ENCODE measurements at regions not wholly inside any gene's neighbourhood (a gene's known extent, or its start where the extent isn't known, plus 50 kb on each side); places are given as distances from the start of the nearest gene placed in this dataset.
"Not testable (repeated sequence)": the region's sequence is repeated elsewhere in the genome, so short reads cannot be mapped to it uniquely, and the experiment has no call there.

- no peak for DNase-seq (ENCODE audit: low read depth)
These were observed 94.9 kb upstream of the COL5A1 start for GRCh38 chr9:134546746-134547145.

- DNase-seq (ENCODE audit: low read depth) = no peak
These were observed 94.2 kb upstream of the COL5A1 start for GRCh38 chr9:134547161-134548100.

DNA sequence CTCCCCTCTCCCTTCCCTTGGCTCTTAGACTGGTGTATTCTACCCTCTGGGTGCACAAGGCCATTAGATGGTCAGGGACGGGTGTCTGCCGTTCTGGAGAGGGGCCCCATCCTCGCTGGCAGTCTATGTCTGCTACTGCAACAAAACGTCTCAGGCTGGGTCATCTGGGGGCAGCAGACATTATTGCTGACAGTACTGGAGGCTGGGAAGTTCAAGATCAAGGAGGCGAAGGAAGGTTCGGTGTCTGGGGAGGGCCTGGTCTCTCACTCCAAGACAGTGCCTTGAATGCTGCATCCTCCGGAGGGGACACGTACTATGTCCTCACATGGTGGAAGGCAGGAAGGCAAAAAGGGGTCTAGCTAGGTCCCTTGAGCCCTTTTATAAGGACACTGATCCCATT lies 93.4 kb upstream of the COL5A1 start:
- DNase-seq (ENCODE audit: low read depth) = no peak

DNA sequence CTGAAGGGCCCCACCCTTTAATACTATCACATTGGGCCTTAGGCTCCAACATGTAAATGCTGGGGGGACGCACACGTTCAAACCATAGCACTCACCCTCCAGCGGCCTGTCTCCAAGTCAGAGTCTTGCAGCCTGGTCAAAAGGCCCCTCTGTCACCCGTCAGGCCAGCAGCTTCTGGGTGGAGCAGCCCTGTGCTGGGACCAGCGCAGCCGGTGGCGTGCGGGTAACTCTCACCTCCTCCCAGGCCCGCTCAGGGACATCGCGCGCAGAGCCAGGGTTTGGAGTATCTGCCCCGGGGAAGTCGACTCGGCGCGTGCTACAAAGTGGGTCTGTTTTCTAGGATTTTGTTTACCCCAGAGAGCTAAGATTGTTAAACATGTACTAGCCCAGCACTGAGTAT lies 93.0 kb upstream of the COL5A1 start:
- no peak for DNase-seq (ENCODE audit: low read depth)

DNA sequence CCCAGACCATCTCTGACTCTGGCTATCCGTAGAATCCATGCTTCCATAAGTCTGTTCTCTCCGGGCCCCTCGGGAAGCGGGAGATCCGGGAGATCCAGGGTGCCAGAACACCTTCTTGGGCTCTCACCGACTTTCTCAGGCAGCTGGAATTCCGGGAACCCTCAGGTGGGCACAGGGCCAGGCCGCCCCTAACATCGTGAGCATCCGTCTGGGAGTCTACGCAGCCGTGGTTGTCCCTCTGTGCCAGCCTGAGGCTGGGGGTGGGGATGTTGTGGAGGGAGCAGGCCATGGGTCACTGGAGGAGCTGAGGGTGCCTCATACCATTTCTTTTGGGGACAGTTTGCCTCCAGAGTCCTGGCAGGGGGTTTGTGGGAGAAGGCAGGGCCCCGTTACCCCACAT lies 92.3 kb upstream of the COL5A1 start:
- no peak for DNase-seq (ENCODE audit: low read depth)

GRCh38 chr9:134550081-134550480 lies 91.5 kb upstream of the COL5A1 start:
- not testable (repeated sequence) for DNase-seq (ENCODE audit: low read depth)

DNA sequence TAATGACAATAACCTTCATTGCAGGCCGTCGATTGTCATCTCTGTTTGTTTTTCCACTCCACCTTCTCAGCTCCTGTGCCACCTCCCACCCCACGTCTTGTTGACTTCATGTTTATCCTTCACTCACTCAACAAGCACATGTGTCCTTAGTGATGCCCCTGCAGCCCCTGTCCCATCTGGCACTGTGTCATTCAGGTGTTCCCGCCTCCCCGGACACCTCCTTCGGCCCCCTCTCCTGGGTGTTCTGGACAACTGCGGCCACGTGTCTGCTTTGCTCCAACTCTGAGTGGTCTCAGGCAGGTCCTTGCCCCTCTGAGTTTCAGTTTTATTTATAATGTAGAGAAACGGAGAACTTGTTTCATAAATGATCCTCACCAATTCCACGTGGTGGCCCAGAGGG lies 91.0 kb upstream of the COL5A1 start:
- DNase-seq (ENCODE audit: low read depth) = no peak

GRCh38 chr9:134551176-134551575 lies 90.4 kb upstream of the COL5A1 start:
- no peak for DNase-seq (ENCODE audit: low read depth)

GRCh38 chr9:134551644-134552348 lies 89.8 kb upstream of the COL5A1 start:
- peak; percentile 72 for DNase-seq (ENCODE audit: low read depth)

GRCh38 chr9:134552349-134552990 lies 89.1 kb upstream of the COL5A1 start:
- no peak for DNase-seq (ENCODE audit: low read depth)

GRCh38 chr9:134553061-134553891 lies 88.3 kb upstream of the COL5A1 start:
- no peak for DNase-seq (ENCODE audit: low read depth)

DNA sequence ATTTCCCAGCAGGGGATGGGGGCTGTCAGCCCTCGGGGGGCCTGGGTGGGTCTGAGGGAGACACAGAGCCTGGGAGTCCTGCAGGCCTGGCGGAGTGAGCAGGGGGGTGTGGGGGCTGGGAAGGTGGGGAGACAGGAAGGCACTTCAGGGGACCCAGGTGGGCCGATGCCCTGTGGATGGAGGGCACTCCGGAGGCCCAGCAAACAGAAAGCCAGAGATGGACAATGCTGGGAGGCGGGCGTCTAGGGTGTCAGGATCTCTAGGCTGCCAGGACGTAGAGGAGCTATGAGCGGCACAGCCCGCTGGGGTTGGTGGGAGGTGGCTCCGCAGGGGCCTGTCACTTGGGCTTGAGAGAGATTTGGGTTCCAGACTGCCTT lies 87.6 kb upstream of the COL5A1 start:
- DNase-seq (ENCODE audit: low read depth) = no peak

DNA sequence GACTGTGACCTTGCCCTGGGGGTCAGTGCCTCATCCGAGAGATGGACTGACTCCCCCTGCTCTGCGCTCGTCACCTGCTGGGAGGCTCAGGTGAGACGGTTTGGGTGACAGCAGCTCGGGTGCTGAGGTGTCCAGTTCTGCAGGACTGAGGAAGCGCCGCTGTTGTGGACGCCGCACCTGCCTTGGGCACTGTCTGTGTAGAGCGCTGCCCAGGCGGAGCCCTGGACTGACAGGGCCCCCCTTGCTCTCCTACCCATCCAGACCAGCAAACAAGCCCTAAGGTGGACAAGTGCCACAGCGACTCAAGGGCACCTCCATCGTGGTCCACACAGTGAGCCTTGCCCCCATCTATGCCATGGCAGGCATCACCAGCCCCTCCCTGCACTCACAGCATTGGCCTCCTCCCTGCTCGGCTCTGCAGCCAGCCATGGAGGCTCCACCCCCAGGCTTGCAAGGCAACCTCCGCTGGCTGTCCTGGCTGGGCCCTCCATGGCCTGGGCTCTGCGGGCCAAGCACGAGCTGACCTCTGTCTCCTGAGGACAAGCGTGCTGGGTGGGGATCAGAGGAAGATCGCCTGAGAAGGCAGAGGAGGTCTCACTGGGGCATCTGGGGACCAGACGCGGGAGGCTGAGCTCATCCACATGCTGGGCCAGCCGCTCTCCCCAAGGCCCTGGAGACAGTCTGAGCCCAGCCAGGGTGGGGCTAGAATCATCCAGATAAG lies 87.1 kb upstream of the COL5A1 start:
- DNase-seq (ENCODE audit: low read depth) = no peak

- DNase-seq (ENCODE audit: low read depth) = no peak
These were observed 86.4 kb upstream of the COL5A1 start for GRCh38 chr9:134555094-134555650.

GRCh38 chr9:134556531-134557068 lies 85.0 kb upstream of the COL5A1 start:
- DNase-seq (ENCODE audit: low read depth) = no peak

DNA sequence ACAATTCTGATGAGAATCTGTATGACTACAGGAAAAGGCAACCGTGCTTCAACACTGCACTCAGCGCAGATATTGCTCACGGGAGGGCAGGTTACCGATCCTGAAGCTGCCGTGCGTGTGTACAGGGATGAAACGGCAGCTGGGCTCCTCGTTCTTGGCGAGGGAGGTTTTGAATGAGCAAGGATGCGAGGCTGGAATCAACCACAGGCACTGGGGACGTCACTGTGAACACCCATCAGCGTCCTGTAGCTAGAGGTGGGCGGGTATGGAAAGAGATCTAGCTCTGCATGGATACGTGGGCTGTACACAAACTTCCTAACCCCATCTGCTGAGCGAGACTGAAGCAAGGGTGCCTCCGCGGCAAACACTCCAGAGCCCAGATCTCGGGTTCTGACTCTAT lies 84.3 kb upstream of the COL5A1 start:
- no peak for DNase-seq (ENCODE audit: low read depth)

- no peak for DNase-seq (ENCODE audit: low read depth)
These were observed 83.3 kb upstream of the COL5A1 start for GRCh38 chr9:134558124-134558905.

DNA sequence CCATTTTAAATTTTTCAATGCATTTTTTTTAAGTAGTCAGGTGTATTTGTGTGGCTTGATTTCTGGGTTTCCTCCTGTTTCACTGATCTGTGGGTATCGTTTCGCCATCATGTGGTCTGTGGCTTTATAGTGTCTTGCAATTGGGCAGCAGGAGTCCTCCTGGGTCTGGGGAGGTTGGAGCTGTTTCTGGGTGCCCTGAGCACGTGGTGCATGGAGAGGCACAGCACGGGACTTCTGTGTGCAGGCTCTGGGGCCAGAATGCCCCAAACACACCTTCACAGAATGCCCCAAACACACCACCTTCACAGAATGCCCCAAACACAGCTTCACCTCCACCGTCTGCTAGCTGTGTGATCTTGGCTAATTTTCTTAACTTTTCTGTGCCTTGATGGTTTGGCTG lies 82.6 kb upstream of the COL5A1 start:
- no peak for DNase-seq (ENCODE audit: low read depth)

DNA sequence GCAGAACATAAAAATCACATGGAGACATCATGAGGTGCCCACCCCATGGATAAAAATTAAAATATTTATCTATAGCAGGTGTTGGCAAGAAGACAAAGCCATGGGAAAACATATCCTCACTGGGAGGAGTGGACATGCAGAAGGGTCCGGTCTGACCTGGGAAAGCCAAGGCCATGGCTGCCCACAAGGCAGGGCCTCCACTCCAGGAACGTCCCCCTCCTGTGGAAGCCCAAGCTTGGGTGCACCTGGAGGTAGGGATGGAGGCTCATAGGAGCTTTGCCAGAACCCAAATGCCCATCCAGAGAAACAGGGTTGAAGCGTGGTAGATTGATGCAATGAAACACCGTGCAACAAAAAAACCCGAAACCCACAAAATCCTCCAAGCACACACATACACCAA lies 81.4 kb upstream of the COL5A1 start:
- no peak for DNase-seq (ENCODE audit: low read depth)

DNA sequence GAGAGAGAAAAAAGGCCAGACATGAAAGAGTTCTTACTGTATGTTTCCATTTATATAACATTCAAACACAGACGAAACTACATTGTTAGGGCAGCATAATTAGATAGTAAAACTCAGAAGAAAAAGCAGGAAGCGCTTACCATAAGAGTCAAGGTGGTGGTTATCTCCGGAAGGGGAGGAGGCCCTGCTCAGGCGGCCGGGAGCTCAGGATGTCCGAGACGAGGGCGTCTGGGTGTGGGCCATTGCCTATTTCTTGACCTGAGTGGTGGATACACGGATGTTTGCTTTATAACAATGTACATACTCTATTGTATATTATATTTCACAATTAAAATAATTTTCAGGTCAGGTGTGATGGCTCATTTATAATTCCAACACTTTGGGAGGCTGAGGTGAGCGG lies 80.9 kb upstream of the COL5A1 start:
- DNase-seq (ENCODE audit: low read depth) = no peak

Data from GM04503 (cell line).